Glomerular endothelial cell (primary cell): ENCODE measurements at regions not wholly inside any gene's neighbourhood (a gene's known extent, or its start where the extent isn't known, plus 50 kb on each side); places are given as distances from the start of the nearest gene placed in this dataset.
"Not testable (repeated sequence)": the region's sequence is repeated elsewhere in the genome, so short reads cannot be mapped to it uniquely, and the experiment has no call there.

Experiments used
- DNase-seq: peaks from one replicate; pipeline ENCODE4 v3.0.0-alpha.2; 2011; ENCODE audit warnings: low read depth, low spot score; ENCODE audit errors: extremely low read depth

GRCh38 chr5:2537378-2538145 is 213.9 kb downstream of the IRX2 start:
- DNase-seq, result no peak

GRCh38 chr5:2536632-2537377 is 214.7 kb downstream of the IRX2 start:
- no peak for DNase-seq

- DNase-seq, result no peak
Observed at GRCh38 chr5:2534970-2535369, 216.5 kb downstream of the IRX2 start.

GRCh38 chr5:2534251-2534650 is 217.2 kb downstream of the IRX2 start:
- DNase-seq, result no peak

GRCh38 chr5:2533848-2534247 is 217.6 kb downstream of the IRX2 start:
- not testable (repeated sequence) for DNase-seq

- no peak for DNase-seq
Observed at GRCh38 chr5:2532809-2533208, 218.7 kb downstream of the IRX2 start.

- DNase-seq, result no peak
Observed at GRCh38 chr5:2531318-2531717, 220.2 kb downstream of the IRX2 start.

- no peak for DNase-seq
Observed at GRCh38 chr5:2530609-2531008, 220.9 kb downstream of the IRX2 start.

GRCh38 chr5:2529371-2530092 is 221.9 kb downstream of the IRX2 start:
- no peak for DNase-seq

GRCh38 chr5:2525351-2525750 is 226.1 kb downstream of the IRX2 start:
- DNase-seq, result no peak

- DNase-seq, result no peak
Observed at GRCh38 chr5:2524620-2525019, 226.9 kb downstream of the IRX2 start.

- DNase-seq, result no peak
Observed at GRCh38 chr5:2523180-2523579, 228.3 kb downstream of the IRX2 start.

GRCh38 chr5:2522372-2522771 is 229.1 kb downstream of the IRX2 start:
- no peak for DNase-seq

GRCh38 chr5:2519153-2519552 is 232.3 kb downstream of the IRX2 start:
- no peak for DNase-seq

GRCh38 chr5:2517451-2517850 is 234.0 kb downstream of the IRX2 start:
- DNase-seq, result no peak

- DNase-seq, result no peak
Observed at GRCh38 chr5:2515180-2515764, 236.2 kb downstream of the IRX2 start.

GRCh38 chr5:2514484-2514883 is 237.0 kb downstream of the IRX2 start:
- no peak for DNase-seq

GRCh38 chr5:2511706-2512105 is 239.8 kb downstream of the IRX2 start:
- DNase-seq, result no peak

GRCh38 chr5:2511126-2511525 is 240.4 kb downstream of the IRX2 start:
- no peak for DNase-seq

GRCh38 chr5:2509527-2509926 is 241.9 kb downstream of the IRX2 start:
- DNase-seq, result no peak

- DNase-seq, result no peak
Observed at GRCh38 chr5:2508514-2508913, 243.0 kb downstream of the IRX2 start.
